Stimulated activated CD8-positive, alpha-beta memory T cell treated with anti-CD3 and anti-CD28 coated beads, Interleukin-12 subunit alpha, Interleukin-12 subunit beta, amount 100 ng/mL, for 1 hour (primary cell): ENCODE measurements at regions not wholly inside any gene's neighbourhood (a gene's known extent, or its start where the extent isn't known, plus 50 kb on each side); places are given as distances from the start of the nearest gene placed in this dataset.

ENCODE experiments used
- DNase-seq: peaks from one replicate; pipeline ENCODE4 v3.0.0-alpha.2; 2020; ENCODE audit warnings: low read depth

DNA sequence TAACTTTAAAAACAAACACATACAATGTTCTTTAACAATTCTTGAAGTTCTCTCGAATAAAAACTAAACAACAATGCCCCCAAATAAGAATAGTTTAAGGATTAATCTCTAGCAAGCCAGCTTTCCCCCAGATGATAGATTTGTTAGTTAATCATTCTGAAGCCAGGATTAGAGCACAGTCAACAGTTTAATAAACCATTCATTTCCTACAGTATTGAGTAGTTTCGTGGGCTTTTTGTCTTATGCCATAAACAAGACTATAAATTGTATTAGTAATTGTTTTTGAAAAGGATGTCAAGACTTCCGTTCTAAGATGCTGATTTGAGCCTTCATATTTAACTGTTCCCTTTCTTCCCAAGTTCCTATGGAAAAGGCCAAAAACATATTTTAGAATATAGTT, 136.6 kb downstream of the PIK3R1 start:
- DNase-seq = no peak

DNA sequence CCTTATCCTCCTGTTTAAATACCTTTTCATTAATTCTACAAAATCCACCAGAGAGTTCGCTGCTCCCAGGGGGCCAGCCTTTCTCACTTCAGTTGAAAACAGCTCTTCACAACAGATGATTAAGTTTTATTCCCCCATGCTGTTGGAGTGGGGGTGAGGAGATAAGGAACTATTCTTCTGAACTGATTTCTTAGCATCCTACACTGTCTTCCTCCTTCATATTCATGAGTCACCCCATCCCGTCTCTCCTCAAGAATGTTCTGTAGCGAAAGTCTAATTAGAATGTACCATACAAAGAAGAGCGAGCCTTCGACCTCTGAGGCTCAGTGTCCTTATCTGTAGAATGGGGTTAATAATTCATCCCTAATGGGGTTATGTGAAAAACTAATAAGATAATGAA, 138.0 kb downstream of the PIK3R1 start:
- DNase-seq = no peak

DNA sequence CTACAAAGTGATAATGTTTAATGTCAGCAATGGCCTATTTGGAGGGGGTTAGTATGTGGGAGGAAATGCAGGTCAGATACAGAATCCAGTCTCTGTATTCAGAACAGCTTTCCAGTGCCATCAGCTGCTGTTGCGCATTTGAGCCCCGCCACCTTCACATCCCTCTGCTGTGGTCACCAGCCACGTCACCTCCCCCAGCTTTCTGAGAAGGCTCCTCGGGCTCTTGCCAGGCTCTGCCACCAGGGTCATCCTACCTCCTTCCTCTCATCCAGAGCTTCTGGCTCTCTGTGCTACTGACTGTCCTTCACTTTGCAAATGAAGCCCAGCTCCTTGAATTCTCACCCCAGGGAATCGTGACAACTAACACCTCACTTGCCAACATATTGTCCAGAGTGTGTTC, 138.8 kb downstream of the PIK3R1 start:
- no peak for DNase-seq

DNA sequence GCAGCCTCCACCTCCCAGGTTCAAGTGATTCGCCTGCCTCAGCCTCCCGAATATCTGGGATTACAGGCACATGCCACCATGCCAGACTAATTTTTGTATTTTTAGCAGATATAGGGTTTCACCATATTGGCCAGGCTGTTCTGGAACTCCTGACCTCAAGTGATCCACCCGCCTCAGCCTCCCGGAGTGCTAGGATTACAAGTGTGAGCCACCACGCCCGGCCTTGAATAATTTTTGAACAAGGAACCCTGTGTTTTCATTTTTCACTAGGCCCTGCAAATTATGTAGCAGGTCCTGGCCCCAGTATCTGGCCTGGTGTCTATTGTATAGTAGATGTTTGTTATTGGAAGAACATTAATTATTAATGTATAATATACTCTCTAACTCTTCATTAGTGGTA, 140.7 kb downstream of the PIK3R1 start:
- no peak for DNase-seq

DNA sequence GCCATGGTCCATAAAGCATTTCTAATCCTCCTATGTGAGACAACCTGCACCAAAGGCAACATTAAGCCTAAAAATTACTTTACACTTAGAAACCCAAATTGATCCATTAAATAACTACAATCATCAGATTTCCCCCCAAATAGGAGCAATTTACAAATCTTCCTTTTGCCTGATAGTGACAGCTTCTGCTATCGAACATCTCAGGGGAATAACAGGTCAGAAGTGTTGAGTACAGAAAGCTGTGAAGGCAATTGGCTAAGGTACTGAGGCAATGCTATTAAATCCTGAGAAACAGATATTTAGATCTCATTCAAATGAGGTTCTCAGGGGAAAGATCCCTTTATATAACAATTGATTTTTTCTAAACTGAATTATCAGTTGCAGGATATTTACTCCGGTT, 141.1 kb downstream of the PIK3R1 start:
- DNase-seq = no peak

DNA sequence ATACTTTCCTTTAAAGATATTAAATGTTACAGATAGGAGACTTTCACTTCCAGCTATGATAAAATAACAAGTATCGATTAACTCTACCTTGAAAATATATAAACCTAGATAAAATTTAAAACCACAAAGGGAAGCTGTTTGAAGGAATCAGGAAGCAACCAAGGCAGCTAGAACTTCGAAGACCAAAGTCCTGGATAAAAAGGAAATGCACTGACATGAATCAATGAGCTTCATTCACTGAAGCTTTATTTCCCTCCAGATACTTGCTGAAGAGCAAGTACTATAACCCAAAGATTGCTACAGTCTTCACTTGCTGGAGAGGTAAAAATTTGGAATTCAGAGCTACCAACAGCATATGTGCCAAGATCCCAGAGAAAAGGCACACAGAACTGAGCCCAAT, 144.1 kb downstream of the PIK3R1 start:
- no peak for DNase-seq

DNA sequence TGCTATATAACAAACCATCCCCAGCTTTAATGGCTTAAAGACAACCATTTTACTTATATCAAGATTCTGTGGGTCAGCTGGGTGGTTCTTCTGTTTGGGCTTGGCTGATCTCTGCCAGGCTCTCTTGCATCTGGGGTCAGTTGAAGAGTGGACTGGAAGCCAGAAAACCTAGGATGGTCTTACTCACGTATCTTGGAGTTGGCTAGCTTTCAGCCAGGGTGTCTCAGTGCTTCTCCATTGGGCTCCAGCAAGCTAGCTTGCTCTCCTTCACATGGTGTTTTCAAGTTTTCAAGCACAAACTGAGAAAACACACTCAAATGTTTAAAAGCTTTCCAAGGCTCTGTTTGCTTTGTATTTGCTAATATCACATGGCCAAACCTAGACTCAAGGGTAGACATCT, 146.8 kb downstream of the PIK3R1 start:
- DNase-seq = no peak

DNA sequence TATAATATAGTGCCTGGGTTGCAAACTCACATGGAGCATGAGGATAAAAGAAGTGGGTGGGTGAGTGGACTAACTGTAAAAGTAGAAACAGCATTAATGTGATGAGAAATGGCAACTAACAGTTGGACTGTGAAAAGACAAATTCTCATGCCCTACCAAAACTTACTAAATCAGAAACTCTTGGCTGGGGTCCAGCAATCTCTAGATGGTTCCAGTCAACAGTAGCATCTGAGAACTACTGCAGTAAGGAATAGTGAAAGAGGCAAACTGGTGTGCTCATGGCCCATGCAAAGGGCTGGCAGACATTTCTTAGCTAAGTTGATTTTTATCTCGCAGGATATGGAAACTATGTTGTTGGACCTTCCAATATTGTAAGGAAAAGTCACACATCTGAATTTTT, 150.3 kb downstream of the PIK3R1 start:
- DNase-seq = no peak

DNA sequence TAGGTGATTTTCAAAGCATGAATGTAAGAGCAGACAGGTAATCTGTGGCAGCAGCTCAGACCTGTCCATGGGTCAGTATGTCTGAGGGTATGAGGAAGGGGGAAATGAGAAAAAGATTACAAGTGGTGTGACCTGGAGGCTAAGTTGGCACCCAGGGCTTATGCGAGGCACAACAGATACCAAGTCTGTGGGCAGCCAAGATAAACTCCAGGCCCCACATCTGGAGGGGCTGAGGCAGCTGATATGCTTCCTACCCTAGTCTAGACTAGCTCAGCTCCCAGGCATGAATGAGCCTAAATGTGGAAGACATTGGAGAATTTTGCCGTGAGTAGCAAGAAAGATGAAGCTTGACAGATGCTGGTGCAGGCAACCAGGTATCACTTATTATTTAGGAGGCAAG, 151.7 kb downstream of the PIK3R1 start:
- no peak for DNase-seq

DNA sequence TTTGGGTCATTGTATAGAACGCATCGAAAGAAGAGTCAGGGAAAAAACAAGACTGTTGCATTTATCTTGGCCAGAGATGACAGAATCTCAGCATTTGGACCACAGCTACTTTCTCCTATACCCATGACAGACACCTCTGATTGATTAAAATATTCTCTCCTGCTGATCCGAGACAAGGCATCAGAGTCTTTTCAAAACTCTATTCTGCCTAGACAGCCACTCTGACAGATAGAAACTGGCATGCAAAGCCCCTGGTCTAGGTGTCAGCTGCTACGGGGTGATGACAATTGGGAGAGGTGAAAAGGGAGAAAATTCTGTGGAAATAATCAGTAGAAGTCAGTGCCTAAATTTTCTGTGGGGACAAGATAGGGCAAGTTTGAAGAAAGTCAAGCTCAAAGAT, 152.2 kb downstream of the PIK3R1 start:
- DNase-seq = no peak

DNA sequence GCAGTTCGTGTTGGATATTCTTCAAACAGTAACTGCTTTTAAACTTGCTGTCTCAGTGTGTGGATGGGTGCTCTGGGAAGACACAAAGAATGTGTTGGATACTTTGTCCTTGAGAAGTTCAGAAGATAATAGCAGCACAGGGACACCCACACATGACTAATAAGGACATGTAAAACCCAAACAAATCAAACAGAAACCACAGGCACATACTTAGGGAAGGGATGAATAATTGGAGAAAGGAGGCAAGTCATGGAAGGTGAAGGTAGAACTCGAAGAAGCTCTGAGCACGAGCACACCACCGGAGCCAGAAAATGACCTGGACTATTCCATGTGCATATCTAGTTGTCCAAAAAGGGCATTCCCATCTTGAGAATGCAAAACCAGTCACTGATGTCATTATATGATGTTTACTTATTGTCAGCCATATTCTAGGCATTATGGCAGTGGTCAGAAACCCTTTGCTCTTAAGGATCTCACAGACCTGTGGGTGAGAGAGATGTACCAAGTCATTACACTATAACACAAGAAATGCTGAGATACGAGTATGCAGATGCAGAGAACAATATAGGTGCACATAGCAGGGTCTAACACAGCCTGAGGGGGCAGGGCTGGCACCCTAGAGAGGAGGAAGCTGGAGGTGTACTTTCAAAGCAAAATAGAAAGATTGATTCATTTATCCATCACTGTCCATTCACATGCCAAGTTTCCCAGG, 152.9 kb downstream of the PIK3R1 start:
- no peak for DNase-seq

DNA sequence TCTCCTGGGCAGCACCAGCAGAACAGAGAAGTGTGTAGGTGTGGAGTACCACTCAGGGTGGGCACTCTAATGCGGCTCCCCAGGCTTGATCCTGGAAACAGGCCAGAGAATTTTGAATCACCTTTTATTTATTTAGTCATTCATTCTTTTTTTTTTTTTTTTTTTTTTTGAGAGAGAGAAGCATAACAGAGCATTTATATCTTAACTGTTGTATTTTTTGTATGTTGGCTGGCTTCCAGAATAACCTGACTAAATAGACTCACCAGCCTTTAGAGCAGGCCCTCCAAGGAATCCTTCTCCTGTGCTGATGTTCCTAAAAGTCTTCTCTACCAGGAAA, 153.4 kb downstream of the PIK3R1 start:
- no peak for DNase-seq

DNA sequence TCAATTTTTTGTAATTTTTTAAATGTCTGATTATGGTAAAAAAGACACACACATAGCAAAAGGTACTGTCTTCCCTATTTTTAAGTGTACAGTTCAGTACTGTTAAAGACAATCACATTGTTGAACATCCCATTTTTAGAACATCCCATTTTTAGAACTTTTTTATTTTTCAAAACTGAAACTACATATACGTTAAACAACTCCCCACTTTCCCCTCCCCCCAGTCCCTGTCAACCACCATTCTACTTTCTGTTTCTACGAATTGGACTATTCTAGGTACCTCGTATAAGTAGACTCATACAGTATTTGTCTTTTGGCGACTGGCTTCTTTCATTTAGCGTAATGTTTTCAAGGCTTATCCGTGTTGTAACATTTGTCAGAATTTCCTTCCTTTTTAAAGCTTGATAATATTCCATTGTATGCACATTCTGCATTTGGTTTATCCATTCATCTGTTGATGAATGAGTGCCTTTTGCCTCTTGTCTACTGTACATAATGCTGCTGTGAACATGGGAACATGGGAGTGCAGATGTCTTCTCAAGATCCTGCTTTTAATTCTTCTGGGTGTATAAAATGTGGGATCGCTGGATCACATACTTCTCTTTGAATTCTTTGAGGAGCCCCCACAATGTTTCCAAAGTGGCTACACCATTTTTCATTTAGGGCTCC, 154.0 kb downstream of the PIK3R1 start:
- no peak for DNase-seq

DNA sequence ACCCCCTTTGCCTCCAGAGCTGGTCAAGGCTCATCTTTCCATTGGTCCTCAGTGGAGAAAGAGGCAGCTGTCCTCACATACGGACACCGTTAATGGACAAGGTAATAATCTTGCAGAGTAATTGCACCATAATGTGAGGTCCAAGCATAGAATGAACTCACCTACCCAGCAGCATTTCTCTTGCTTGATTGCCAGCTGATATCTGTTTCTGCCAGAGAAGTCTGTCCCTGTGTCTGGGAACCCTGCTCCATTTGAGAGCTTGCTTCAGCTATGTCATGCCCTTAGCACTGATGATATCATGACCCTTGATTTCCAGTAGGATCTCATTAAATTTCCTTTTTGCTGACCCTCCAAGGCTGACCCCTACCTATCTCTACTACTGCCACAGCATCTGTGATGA, 154.6 kb downstream of the PIK3R1 start:
- DNase-seq = no peak

DNA sequence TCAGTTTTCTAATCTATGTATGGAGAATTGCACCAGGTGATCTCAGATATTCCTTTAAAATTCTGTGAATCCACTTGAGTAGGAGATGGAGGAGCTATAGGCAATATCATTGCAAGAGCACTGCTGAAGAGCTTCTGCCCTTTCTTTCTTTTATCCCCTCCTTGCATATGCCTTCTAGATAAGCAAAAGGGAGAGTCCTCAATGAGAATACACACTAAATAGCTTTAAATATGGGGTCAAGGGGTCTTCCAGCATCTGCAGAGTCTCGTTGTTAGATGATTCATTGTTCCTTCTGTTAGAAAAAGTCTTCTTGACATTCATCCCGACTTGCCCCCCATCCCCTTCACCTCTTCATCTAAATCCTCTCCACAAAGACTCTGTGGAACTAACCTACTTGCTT, 156.1 kb downstream of the PIK3R1 start:
- DNase-seq = no peak

DNA sequence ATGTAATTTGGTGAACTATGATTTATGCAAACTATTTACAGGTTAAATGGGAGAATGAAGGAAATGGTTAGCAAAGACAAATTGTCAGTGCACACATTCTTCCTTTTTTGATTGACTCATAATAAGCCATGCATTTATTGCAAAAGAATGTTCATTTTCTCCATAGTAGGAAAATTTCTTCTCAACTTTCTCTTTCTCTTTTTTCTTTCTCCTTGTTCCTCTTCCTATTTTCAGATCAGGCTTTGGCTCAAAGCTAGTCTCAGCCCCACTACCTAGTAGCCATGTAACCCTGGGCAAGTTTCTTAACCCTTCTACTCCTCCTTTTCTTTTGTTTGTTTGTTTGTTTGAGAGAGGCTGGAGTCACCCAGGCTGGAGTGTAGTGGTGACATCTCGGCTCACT, 156.6 kb downstream of the PIK3R1 start:
- DNase-seq = no peak

DNA sequence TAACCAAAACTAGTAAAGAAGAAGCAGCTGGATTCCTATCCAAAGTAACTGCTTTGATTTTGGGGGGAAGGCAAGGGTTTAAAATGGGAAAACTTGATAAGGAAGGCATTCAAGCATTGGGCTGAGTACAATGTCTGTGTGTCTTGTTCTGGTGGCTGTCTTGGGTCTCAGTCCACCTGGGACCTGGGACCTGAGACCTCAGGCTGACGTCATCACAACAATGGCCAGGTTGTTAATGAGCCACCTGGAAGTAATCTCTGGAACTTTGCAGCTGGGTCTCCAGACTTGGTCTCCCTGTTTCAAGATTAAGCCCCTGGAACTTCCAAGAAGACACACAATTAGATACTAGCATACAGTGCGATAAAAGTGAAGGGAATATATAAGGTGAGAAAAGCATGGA, 157.5 kb downstream of the PIK3R1 start:
- no peak for DNase-seq

DNA sequence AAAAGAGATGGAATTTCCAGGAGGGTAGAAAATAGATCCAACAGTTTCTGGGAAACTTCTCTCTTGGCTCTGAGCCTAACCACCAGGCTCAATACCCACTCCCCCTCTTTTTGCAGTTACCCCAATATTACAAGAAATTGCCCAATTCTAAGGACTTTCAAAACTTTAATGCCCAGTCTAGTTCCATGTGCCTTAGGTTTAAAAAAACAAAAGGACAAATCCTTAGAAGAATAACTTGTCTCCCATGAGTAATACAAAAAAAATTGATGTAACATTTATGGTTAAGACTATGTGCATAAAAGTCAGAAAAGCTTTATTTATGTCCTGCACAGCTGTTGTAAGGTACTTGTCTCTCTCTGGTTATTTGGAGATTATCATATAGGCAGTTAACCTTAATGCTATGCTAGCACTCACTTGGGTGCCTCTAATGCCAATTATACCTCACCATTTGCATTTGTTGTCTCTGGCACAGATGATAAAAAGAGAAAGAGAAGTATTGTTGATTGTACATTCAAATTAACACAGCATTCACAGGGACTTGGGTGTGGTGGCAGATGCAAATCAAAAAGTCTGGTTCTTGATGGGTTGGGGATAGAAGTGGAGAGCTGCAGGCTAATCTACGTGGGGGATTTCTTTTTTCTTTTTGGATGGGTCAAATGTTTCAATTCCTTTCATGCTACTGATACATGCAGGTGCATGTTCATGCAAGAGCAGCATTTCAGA, 159.4 kb downstream of the PIK3R1 start:
- DNase-seq = no peak

DNA sequence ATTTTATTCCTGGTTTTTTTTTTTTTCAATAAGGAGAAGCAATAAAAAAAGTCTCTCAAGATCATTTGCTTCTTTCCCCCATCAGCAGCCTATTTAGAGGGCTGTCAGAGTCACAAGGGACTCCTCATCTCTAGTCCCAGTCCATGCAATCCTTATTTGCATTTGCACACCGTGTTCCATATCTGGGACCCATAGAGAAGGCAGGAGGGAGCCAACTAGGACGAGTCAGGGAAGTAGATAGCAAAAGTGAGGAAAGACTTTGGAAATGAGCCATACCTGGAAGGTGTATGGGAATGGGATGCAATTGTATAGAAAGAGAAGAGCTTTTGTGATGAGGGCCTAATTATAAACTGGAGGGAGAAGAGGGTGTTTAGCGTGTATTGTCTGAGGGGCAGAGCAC, 160.0 kb downstream of the PIK3R1 start:
- DNase-seq = no peak

DNA sequence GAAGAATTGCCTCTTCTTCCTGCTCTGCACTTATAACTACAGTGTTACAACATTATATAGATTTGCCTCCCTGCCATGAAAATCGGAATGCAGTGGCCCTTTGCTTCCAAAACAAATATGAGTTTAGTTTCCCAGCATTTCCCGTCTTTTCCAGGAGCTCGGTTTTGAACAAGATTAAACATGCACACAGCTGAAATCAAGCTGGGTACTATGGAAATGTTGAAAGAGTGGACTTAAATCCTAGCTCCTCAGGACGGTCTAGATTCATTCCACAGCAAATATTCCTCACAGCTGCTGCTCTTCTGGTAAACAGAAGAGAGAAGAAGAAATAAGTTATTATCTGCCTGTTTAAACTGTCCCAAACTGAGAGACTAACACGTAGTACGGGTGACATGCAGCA, 161.4 kb downstream of the PIK3R1 start:
- DNase-seq = no peak

DNA sequence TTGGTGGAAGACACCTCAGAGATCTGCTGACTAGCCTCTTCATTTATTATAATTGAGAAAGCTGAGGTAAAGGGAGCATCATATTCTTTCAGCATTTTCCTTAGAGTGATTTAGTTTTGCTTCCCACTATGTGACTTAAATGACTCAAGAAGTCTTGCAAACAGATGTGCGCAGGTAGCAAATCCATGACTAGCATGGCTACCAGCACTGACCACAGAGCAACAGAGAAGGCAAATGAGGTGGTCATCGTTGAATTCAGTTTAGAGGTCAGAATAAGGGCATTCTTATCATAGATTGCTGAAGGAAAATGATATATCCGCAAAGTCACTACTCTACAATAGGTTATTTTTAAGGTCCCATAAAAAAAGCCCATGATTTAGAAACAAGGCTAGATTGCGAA, 162.2 kb downstream of the PIK3R1 start:
- DNase-seq = no peak

DNA sequence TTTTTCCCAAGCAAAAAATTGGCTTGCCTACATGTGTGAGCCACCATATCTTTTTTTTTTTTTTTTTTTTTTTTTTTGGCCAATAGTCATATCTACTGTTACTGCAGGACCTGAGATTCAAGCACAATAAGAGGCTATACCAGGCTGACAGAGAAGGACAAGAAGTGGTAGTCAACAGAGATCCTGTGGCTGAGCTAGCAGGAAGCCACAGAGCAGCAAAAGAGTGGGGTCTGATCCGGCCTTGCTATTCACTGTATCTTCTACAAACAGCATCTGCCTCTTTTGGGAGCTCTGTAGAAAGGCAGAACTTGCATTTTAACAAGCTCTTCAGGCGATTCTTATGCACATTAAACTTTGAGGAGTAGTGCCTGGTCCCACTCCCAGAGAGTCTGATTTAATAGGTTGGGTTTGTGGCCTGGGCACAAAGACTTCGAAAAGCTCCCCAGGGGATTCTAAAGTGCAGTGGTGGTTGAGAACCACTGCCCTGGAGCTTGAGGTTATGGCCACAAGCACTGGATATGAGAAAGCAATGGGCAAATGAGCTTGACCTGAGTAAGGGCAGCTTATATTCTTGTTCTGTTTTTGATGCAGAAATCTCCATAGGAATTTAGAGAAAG, 162.8 kb downstream of the PIK3R1 start:
- no peak for DNase-seq
